NK-92 treated with Interleukin-12 subunit alpha and Interleukin-12 subunit beta, amount 100 ng/mL, for 24 hours (cell line): ENCODE measurements at regions not wholly inside any gene's neighbourhood (a gene's known extent, or its start where the extent isn't known, plus 50 kb on each side); places are given as distances from the start of the nearest gene placed in this dataset.

ENCODE experiments used
- DNase-seq: peaks from one replicate; lab custom pipeline; 2025; lab: John Stamatoyannopoulos, UW

DNA sequence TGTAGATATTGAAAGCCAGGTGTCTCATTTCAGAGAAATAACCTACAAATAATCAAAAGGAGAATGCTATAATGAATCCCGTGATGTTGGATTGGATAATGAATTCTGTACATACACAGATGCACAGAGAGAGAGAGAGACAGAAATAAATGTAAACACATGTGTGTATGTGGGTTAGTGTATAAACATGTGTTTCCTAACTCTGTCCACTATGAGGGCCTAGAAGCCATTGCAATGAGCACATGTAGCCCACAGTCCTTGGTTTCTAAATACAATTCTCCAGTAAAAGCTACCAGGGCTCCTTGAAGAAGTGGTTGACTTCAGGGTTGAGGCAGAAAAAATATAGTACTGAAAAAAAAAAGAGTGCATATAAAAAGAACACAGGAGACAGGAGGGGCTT is 109.5 kb downstream of the INHBB start:
- DNase-seq, result no peak

DNA sequence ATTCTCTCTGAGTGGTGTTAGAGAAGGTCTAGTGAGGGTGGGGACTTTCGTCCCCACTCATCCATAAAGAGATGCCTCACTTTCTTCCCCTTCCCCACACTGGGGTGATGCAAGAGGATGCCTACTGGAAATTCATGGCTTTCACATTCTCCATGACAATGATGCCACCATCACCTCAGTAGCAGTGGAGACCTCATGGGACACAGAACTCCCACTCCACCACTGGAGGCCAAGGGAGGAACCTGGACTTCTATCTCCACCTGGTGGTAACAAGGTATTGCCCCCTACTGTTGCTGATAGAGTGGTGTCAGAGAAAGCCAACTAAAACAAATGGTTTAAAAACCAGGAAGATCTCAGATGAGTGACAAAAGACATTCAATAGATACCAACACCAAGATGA is 110.9 kb downstream of the INHBB start:
- no peak for DNase-seq

DNA sequence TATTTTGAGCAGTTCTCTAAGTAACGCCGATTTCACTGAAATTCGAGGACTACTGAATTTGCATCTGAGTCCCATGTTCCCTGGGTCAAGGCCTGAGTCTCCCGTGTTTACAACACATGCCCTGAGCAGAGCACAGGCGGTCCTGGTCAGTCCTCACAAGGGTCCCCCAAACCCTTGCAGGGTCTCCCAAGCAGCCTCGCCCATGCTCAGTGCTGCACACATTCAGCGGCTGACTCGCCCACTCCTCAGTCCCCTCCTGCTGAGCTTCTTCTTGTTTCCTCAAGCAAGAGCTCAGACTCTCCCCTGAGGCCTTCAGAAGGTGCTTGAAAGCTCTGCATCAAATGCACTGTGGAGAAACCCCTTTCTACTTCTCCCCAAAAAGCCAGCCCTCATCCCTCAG is 114.6 kb downstream of the INHBB start:
- no peak for DNase-seq

DNA sequence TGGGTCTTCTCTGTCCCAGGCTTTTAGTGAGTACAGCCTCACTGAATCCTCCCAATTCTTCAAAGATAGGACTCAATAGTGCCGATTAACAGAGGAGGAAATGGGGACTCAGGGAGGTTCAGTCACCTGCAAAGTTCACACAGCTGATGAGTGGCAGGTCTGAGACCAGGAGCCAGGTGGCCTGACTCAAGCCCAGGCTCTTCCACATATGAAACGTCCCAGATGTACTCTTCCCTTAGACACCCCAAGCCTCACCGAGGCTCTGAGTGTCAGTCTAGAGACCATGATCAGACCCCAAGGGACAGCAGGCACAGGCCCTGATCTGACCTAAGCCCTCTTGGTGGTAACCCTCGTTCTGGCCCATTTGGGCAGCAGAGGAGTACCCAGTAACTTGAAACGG is 115.2 kb downstream of the INHBB start:
- DNase-seq, result no peak

DNA sequence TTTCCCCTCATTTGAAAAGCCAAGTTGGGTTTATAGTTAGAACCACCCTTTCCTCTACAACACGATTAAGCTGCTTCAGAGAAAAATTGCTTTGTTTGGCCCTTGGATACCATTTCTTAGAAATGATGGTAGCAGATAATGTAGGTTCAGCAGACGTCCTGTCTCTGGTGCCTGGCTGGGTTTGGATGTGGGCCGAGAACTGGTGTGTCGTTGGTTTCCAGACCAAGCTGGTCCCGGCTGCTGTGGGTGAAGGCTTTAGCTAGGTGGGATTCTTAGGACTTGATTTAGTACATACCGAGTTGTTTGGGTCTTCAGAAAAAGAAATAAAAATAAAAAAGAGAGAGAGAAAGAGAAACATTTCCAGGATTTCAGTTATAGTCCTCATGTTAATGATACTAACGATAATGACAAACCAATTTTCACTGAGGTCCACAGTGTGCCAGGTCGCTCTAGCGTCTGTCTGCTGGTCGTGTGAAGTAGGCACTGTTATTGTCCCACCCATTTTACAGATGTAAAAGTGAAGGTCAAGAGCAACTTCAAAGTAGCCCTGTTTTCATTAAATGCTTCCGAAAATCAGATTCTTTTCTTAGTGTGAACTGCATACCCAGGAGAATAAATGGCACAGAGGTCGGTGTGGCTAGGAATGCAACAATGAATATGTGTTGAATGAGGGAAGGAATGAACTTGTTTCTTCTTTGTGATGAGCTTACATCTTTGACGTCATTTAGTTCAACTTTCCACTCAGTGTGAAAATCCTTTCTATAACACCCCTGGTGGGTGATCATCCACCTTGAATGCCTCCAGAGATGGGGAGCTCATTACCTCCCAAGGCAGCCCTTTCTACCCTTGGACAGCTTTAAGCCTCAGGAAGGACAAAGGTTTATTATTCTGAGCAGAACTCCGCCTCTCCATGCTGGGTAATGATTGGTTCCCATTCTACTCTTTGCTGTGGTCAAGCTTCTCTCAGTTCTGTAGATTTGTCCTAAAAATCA is 115.9 kb downstream of the INHBB start:
- no peak for DNase-seq

DNA sequence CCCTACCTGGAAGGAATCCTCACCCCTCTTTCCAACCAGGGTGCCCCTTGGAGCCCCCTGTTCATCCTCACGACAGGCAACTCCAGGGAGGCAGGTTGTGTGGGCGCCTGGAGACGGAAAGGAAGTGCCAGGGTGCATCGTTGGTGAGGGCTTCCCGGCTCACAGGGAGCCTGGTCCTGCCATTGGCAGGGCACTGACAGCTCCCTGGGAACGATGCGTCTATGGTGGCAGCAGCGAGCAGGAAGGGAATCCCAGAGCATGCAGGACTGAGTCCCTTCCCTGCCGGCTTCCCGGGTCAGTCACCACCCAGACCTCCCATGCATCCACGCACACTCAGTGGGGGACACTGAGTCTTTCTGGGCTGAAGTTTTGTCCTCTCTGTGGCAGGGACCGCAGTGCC is 117.6 kb downstream of the INHBB start:
- no peak for DNase-seq

DNA sequence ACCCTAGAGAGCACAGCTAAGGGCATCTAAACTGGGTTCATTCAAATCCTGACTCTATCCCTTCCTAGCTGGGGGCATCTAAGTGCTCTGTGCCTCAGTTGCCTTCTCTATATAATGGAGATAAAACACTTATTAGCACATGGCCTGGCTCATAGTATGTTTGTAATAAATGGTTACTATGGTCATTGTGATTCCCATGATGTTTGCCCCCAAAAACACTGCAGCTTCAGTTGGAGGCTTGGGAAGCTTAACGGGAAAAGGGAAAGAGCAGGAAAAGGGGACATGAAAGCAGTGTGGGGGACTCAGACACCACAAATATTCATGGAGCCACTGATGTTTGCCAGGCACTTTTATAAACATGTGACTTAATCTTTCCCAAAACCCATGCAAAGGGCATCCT is 118.1 kb downstream of the INHBB start:
- no peak for DNase-seq

DNA sequence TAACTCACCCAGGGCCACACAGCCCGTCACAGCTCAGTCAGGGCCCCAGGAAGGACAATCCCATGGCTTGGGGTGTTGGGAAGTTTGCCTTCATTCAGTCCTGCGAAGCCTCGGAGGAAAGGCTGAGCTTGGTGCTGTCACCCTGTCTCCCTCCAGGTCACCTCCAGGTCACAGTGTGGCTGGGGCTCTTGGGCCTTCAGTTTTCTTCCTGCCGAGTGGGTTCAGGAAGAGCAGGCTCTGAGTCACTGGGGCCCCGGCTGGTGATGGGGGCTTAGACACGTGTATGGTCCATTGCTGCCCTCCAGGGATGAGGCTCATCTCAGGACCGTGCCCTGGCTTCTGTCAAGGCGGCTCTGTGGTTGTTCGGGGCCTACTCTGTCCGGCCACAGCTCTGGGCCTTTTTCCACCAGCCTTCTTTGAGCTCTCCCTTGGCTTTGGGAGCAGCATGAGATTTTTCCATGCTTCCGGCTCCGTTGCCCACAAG is 118.6 kb downstream of the INHBB start:
- no peak for DNase-seq

DNA sequence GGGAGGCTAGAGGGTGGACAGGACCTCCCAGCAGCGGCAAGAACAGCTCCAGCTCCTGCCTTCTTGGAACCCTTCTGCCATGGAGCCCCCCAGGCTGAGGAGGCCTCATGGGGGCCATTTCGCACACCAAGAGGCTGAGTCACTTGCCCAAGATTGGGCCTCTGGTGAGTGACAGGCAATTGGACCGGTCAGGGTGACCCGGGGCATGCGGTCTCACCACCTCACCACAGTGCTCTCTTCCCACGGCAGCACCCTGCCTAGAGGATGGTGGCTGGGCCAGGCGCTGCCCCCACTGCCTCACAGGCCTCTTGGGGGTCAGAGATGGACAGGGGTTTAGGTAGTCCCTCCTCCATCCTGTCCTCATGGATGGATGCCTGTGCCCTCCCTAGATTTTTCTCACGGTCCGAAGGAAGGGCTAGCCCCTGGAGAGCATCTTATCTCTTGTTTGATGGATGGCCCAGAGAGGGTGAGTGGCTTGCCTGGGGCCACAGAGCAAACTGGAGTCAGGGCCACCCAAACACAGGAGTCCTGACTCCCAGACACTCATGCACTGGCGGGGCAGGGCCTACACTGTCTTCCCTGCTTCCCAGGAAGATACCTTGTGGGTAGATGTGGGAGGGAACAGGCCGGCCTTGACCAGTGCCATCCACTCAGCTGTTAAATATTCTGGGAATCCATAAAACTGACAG is 119.2 kb downstream of the INHBB start:
- DNase-seq, result no peak

DNA sequence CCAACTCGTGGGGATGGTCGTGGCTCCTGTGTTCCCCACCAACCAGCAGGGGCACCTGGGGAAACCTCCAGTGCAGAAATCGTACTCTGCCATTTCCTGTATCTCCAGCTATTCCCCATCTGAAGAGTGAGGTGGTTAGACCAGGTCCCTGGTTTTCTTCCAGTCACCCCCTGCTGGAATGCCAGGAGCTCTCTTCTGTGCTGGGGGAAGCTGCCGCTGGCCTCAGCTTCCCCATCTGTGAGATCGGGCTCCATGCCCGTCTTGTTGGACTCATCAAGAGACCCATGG is 119.7 kb downstream of the INHBB start:
- DNase-seq, result no peak

DNA sequence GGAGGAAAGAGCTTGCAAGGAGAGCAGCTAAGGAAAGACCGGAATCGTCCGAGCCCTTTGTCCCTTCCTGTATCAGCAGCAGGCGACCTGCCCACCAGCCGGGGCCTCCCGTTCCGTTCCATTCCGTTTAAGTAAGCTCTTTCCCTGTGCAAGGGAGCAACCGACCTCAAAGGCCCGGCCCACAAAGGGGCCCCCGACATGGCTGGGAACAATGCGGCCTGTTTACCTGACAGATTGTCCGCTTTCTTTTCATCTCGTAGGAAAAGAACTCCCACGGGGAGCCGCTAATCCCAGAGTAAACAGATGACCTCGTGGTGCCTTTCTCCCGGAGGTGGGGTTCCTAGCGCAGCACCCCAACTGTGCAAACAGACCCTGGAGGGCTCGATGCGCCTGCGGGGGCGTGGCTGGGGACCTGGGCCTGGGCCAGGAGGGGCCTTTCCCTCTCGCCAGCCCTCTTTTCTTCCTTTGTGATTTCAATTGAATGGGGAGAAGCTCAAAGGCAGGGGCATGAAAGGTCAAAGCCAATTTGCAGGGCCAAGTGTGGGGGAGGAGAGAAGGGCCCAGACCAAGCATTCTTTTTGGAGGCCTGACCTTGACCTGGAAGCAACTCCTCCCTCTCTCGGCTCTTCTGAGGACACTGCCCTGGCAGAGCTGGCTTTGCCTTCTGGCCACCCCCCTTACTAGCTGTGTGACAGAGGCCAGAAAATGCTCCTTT is 120.2 kb downstream of the INHBB start:
- DNase-seq, result no peak

DNA sequence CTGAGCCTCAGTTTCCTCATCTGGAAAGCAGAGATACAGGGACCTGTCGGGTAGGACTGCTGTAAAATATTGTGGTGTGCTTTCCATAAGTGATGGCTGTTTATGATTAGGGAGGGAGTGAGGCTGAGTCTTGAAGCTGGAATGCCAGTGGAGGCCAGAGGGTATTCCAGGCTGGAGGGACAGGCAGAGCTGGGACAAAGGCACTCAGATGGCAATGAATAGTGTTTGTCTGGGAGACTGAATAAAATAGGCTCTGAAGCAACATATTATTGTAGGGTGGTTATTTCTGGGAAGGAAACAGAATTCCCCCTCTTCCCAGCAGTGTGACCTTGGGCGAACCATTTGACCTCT is 120.7 kb downstream of the INHBB start:
- DNase-seq, result no peak

DNA sequence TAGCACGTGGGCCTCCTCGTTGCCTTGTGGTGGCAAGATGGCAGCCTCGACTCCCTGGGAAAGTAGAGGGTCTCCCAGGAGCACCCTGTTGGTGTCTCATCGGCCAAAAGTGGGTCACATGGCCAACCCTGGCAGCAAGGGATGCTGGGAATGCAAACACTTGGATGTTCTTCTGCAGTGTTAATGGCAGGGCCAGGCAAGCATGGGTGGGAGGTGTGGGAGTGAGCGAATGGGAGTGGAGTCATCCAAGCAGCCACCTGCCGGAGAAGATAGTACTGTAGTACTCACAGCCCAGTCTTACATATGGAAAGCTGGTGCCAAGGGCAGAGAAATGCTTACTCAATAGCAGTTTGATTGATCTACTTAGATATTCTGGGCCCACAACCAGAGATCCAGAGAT is 122.2 kb downstream of the INHBB start:
- DNase-seq, result no peak

DNA sequence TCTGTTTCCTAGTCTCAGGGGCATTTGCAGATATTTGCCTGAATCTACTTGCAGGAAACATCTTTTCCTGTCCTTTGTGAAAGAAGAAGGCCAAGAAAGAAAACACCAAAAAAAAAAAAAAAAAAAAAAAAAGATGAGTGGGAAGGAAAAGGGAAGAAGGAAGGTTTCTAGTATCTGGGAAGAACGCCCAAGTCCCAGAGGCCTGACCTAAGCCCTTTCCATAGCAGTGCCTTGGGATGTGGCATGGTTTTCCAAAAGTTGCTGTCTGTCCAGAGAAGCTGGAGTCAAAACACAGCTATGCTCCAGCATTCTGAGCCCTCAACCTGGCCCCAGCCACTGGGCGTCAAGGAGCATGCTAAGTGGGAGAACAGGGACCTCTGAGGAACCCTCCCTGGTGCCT is 123.5 kb downstream of the INHBB start:
- DNase-seq, result no peak

DNA sequence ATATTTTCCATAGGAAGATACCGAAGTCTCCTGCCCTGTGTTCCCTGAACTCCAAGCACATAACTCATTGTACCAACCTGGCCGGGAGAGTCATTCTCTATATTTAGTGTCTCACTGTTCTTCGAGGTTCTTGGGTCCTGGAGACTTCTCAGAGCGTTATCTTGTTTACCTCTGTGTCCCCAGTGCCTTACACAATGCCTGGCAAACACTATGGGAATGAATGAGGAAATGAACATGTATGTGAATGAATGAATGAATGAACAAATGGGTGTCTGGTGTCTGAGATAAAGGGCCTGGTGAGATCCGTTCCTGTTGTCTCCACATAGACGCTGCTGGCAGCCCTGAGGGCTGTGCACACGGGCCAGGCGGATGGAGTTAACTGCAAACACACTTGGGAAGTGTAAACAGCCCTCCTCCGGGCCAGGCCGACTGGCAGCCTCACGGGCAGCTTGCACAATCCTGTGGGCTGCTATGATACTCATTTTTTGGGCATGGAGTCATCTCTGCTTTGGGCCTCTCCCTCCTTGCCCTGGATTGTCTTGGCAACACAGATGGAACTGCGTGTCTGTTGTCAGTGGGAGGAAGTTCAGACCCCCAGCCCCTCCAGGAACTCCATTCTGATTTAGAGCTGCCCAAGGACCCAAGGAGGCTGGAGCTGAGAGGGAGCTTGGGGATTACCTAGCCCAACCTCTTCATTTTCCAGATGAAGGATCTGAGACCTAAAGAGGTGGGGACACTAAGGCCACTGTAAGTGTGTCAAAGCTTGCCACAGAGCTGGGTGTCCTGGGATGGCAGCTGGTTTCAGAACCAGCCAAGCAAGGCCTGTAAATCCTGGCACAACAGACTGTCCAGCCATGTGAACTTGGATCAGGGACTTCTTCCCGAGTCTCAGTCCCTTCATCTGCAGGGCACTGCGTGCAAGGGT is 124.4 kb downstream of the INHBB start:
- no peak for DNase-seq

DNA sequence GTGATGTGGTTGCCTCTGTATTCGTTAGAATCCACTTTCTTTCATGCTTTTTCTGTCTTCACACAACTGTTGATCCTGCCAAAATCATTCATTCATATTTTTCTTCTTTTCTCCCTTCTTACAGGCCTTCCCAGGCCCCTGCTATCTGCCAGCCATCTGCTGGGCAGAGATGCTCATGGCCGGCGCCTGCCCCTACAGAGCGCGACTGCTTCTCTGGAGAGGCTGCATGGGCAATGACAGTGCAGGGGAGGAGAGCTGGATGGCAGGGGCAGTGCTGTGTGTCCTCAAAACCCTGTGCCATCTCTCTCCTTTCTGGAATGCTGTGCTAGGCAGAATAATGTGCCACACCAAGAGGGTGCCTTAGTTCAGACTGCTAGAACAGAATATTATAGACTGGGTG is 125.2 kb downstream of the INHBB start:
- DNase-seq, result no peak

DNA sequence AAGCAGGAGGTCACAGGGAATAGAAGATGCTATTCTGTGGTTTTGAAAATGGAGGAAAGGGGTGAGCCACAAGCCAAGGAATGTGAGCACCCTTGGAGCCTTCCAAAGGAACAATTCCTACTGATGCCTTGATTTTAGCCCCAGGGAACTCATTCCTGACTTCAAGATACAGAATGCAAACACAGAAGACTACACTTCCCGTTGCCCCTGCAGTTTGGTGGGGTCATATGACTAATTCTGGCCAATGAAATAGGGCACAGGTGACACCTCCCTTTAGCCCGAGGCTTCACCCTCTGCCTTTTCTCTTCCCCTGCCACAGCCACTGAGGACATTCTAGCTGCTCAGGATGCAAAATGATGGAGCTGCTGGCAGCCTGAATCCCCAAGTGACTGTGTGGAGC is 126.1 kb downstream of the INHBB start:
- DNase-seq, result no peak

DNA sequence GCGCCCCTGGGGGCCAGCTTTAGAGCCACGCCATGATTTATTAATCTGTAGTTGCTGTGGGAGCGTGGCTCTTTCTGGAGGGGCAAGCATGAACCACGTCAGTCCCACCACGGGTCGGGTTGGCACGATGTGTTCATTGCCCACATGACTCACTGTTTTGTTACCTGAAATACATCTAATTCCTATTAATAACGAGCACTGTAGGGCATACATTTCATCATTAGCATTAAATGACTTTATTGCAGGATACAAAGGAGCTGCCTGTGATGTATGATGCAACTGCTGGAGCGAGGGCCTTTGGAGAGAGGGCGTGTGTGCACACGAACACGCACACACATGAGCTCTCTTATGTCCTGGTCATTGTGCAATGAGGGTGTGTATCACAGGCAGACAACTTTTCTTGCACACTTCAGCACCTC is 127.0 kb downstream of the INHBB start:
- no peak for DNase-seq

DNA sequence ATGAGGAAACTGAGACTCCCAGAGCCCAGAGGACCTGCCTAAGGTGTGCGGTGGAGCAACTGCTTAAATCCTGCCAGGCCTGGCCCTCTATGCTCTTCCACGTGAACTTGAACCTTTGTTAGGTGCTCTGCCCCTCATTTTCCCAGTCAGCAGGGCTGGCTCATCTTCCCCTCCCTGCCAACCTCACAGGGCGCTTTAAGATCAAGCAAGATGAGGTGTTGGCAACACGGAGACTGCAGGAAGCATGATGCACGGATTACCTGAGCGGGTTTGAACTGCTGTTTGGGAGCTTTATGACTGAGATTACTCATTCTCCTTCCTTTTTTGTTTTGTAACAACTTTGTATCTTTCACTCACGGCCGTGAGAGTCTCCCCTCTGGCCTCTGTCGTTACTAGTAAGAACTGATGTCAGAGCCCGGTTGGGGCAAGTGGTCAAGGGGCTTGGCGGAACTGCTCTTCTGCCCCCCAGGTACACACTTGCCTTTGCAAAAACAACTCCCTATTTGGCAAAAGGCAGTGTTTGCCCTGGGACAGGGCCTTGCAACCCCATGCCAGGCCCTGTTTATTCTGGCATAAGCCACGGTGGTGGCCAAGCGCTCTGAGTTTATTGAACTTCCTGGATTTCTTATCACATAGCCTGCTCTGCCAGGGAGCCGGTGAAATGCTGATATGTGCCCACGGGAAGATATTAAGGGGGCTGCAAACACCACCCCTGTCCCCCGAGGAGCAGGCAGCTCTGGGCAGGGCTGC is 127.8 kb downstream of the INHBB start:
- no peak for DNase-seq

DNA sequence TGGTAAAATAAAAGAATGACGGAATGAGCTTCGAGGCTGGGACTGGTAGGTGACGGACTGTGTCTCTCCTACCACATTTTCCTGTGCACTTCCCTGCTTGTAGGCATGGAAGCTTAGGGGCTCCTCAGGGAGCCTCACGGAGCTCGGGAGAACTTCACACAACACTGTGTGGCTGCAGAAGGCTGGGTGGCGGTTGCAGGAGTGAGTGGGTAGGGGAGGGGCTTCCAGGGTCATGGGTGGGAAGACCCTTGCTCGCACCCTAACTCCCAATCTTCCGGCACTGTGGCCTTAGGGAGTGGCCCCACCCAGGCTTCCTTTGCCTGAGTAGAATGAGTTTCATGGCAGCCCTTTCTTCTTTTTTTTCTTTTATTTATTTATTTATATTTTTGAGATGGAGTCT is 128.6 kb downstream of the INHBB start:
- DNase-seq, result no peak

DNA sequence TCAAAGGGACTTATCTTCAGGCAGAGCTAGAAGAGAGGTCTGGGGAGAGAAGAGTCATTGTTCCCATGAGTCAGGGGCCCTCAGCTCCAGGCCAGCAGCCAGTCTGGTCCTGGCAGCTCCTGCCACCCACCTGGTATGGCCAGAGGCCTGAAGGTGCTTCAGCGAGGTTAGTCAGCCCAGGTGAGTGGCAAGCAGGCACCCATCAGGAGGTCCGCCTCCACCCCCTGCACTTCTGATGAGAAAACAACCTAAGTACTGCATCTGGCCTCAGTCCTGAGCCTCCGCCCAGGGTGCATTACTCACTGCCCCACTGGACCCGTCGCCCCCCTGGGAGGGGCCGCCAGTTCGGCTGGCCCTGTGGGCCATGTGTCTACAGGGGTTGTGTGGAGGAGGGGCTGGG is 130.2 kb downstream of the INHBB start:
- DNase-seq, result no peak
